Amniotic epithelial cell (primary cell): ENCODE measurements at regions not wholly inside any gene's neighbourhood (a gene's known extent, or its start where the extent isn't known, plus 50 kb on each side); places are given as distances from the start of the nearest gene placed in this dataset.
A peak's percentile ranks its signal among the peaks of the same experiment; 100 is the strongest.
"Not testable (repeated sequence)": the region's sequence is repeated elsewhere in the genome, so short reads cannot be mapped to it uniquely, and the experiment has no call there.

ENCODE experiments used
- DNase-seq: peaks from one replicate; pipeline ENCODE4 v3.0.0-alpha.2; 2010; ENCODE audit warnings: low read depth

DNA sequence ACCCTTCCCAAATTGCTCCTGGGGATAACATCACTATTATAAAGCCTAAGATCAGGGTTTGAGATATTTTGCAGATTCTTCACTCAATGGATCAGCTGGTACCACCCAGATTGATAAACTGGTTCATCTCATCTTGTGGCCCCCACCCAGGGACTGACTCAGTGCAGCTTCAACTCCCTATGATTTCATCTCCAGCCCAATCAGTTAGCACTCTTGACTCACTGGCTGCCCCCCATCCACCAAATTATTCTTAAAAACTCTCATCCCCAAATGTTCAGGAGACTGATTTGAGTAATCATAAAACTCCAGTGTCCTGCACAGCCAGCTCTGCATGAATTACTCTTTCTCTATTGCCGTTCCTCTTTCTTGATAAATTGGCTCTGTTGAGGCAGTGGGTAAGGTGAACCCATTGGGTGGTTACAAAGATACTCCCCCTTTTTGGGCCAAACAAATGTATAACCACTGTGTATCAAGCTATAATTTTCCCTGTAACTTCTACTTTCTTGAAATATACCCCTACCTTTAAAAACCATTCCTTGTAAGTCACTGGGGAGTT lies 263.3 kb upstream of the IL12B start:
- no peak for DNase-seq

DNA sequence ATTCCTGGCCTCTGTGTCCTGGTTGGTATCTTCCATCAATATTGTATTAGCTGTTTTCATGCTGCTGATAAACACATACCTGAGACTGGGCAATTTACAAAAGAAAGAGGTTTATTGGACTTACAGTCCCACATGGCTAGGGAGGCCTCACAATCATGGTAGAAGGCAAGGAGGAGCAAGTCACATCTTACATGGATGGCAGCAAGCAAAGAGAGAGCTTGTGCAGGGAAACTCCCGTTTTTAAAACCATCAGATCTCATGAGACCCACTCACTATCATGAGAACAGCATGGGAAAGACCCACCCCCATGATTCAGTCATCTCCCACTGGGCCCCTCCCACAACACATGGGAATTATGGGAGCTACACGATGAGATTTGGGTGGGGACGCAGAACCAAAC lies 265.3 kb upstream of the IL12B start:
- DNase-seq = not testable (repeated sequence)

DNA sequence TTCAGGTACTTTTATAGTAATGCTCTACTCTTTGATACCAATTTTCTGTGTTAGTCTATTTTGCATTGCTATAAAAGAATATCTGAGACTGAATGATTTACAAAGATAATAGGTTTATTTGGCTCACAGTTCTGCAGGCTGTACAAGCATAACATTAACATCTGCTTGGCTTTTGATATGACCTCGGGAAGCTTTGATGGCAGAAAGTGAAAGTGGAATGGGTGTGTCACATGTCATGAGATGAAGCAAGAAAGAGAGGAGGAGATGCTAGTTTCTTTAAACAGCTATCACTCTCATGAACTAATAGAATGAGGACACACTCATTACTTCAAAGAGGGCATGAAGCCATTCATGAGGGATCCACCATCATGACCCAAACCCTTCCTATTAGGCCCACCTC lies 270.9 kb upstream of the IL12B start:
- DNase-seq = no peak

GRCh38 chr5:159602434-159602833 lies 272.1 kb upstream of the IL12B start:
- DNase-seq = no peak

GRCh38 chr5:159605585-159605984 lies 275.3 kb upstream of the IL12B start:
- DNase-seq = peak; percentile 37

- DNase-seq = no peak
Observed at GRCh38 chr5:159609359-159609758, 279.1 kb upstream of the IL12B start.

GRCh38 chr5:159610966-159611579 lies 280.8 kb upstream of the IL12B start:
- DNase-seq = no peak

- peak; percentile 9 for DNase-seq
Observed at GRCh38 chr5:159616952-159617351, 286.7 kb upstream of the IL12B start.

- DNase-seq = no peak
Observed at GRCh38 chr5:159619826-159620225, 289.5 kb upstream of the IL12B start.

- DNase-seq = no peak
Observed at GRCh38 chr5:159620853-159621540, 290.7 kb upstream of the IL12B start.

DNA sequence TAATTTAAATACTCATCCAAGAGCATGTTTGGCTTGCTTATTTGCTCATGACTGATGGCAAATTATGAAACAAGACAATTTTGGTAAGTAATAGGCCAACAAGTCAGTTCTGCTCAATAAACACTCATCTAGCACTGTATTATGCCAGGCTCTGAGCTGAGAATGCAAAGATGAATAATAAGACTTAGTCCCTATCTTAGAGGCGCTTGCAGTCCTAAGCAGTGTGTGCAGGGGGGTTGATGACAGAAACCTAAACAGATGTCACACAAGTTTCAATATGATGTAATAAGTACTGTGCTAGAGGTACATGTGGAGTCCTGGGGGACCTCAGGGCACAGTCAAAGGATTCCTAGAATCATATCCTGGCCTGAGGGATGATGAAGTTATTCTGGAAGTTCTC lies 287.6 kb upstream of the ADRA1B start:
- DNase-seq = no peak

- DNase-seq = no peak
Observed at GRCh38 chr5:159629158-159629557, 287.1 kb upstream of the ADRA1B start.

- DNase-seq = no peak
Observed at GRCh38 chr5:159630545-159630944, 285.7 kb upstream of the ADRA1B start.

- DNase-seq = no peak
Observed at GRCh38 chr5:159631001-159631400, 285.3 kb upstream of the ADRA1B start.

DNA sequence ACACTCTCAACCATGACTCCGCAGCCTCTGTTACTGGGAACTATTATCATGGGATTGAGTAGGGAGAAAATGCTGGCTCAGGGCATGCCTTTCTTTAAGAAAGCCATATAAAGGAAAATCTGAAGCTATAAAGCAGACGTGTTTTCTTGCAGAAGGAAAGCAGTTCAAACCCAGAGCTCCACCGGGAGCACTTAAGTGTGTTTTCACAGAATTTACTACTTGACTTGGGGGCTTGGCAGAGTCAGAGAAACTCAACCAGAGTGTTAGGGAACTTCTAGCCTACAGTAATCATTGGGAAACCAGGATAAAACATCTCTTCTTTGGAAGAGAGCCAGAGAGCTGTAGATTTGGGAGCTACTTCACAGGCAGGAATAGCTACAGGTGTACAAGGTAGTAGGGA lies 283.4 kb upstream of the ADRA1B start:
- no peak for DNase-seq

GRCh38 chr5:159638481-159638880 lies 277.8 kb upstream of the ADRA1B start:
- no peak for DNase-seq

DNA sequence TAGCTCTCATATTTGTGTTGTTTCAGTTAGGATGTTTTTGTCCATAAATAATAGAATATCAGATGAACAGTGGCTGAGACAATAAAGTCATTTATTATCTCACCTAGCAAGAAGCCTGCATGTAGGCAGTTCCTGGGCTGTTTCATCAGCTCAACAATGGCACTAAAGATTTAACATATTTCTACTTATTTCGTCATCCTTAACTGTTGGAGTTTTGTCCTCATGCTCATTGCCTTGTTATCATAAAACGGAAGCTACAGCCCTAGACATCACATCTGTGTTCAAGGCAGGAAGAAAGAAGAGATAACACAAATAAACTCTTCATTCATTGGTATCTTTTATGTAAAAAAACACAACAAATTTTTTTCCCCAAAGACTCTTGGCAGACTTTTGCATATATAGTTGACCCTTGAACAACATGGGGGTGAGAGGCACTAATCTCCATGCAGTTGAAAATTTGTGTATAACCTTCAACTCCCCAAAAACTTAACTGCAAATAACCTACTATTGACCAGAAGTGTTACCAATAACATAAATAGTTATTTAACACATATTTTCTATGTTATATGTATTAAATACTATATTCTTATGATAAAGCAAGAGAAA lies 277.2 kb upstream of the ADRA1B start:
- peak; percentile 33 for DNase-seq

DNA sequence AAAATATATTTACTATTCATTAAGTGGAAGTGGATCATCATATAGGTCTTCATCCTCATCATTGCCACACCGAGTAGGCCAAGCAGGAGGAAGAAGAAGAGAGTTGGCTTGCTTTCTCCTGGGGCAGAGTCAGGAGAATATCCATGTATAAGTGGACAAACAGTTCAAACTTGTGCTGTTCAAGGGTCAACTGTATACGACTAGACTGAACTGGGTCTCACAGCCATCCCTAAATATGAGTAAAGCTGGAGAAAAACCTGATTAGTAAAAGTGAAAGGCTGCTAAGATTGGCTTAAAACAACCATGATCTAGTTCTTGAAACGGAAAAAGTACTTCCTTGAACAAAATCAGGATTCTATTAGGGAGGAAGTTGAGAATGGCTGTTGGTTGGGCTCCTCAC lies 276.7 kb upstream of the ADRA1B start:
- DNase-seq = no peak

DNA sequence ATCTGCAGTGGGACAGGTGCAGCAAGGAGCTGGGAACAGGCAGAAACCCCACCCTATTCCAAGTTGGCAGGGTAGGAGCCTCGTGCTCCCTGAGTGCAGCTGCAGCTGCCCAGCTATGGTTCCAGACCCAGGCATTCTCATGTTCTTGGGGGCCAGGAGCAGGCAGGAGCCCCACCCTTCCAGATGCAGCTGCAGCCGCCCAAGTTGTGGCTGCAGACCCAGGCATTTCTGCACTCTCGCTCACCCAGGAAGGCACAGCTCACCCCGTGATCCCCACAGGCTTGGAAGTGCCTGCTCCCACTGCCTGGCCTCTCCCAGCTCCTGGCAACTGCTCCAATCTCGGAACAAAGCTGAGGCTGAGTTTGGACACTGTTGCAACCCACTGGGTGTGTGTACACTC lies 275.8 kb upstream of the ADRA1B start:
- no peak for DNase-seq

DNA sequence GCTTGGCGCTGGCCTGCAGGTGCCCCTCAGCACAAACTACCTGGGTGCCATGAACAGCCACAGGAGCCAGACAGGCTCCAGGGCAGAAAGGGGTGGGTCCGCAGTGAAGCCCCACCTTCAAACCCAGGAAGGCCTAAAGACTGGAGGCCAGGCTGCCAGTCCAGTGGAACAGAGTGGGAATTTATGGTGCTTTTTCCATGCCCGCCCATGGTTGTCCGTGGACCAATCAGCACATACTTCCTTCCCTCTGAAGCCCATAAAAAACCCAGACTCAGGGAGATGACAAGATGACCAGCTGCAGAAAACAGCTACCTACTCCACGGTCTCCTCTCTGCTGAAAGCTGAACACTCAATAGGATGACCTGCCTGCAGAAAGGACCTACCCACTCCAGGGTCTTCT lies 275.4 kb upstream of the ADRA1B start:
- no peak for DNase-seq

- DNase-seq = no peak
Observed at GRCh38 chr5:159641371-159642039, 274.8 kb upstream of the ADRA1B start.

- DNase-seq = no peak
Observed at GRCh38 chr5:159642379-159642778, 273.9 kb upstream of the ADRA1B start.

- no peak for DNase-seq
Observed at GRCh38 chr5:159644053-159644452, 272.2 kb upstream of the ADRA1B start.
